Body of pancreas (tissue), 4 donors: ENCODE measurements at regions not wholly inside any gene's neighbourhood (a gene's known extent, or its start where the extent isn't known, plus 50 kb on each side); places are given as distances from the start of the nearest gene placed in this dataset.
A peak's percentile ranks its signal among the peaks of the same experiment; 100 is the strongest.
"Not testable (repeated sequence)": the region's sequence is repeated elsewhere in the genome, so short reads cannot be mapped to it uniquely, and the experiment has no call there.

Experiments
- ATAC-seq: fragments of 150-250 bp; one replicate; pipeline ENCODE4 v1.9.1; 2016
- DNase-seq, 4 donors: peaks; one replicate each; pipeline ENCODE4 v3.0.0-alpha.2; 2019
- H3K27ac ChIP-seq, 4 donors: fragments of 200-600 bp; sonication (generic); 1 replicate in 3 of 4; 2 replicates in 1 of 4; pipeline versions ENCODE4 v1.5.1 to v1.6.1; 2016 to 2019; ENCODE audit warnings: mild to moderate bottlenecking in 1 of 4, mixed read lengths in 1 of 4, moderate library complexity in 1 of 4
- H3K27me3 ChIP-seq, 2 donors: fragments of 200-600 bp; sonication (generic); one replicate each; pipeline ENCODE4 v1.6.0; 2016; ENCODE audit warnings: mild to moderate bottlenecking in 1 of 2
- H3K36me3 ChIP-seq, 2 donors: fragments of 200-600 bp; sonication (generic); replicated peaks in 1 of 2; 2 replicates each; pipeline ENCODE4 v1.5.1; 2016; ENCODE audit warnings: low read depth in 2 of 2; ENCODE audit not compliant: insufficient read depth in 1 of 2
- H3K4me1 ChIP-seq: fragments of 200-600 bp; sonication (generic); one replicate; pipeline ENCODE4 v1.6.0; 2016
- H3K4me3 ChIP-seq, 2 donors: fragments of 200-600 bp; sonication (generic); 1 replicate in 1 of 2; 2 replicates in 1 of 2; pipeline ENCODE4 v1.5.1; 2016 to 2019
- H3K9me3 ChIP-seq, 3 donors: fragments of 200-600 bp; sonication (generic); 1 replicate in 2 of 3; 2 replicates in 1 of 3; pipeline ENCODE4 v1.5.1; 2016
- POLR2A ChIP-seq, 3 donors: fragments of 450-650 bp; IDR thresholded peaks; one replicate each; pipeline ENCODE4 v1.6.1; 2016; ENCODE audit warnings: antibody characterized with exemption in 3 of 3, mild to moderate bottlenecking in 2 of 3
- WGBS, 2 donors: methylation state at CpG; one replicate each; pipeline ENCODE4 v1.1.5; 2017; 5-methylcytosine and 5-hydroxymethylcytosine counted together
- intact Hi-C: fragments of 100-400 bp; cut with DNase I; formaldehyde crosslinking; loops from one replicate; pipeline ENCODE4 v1.15.1; 2023
- TF ChIP-seq, protein P1 (sequence below), 7 experiments: fragments of 450-650 bp in 4 of 7; fragments of 200-600 bp in 3 of 7; sonication (generic) in 3 of 7; IDR thresholded peaks; one replicate each; pipeline ENCODE4 v1.5.1; 2016 to 2019; ENCODE audit warnings: antibody characterized with exemption in 7 of 7

DNA sequence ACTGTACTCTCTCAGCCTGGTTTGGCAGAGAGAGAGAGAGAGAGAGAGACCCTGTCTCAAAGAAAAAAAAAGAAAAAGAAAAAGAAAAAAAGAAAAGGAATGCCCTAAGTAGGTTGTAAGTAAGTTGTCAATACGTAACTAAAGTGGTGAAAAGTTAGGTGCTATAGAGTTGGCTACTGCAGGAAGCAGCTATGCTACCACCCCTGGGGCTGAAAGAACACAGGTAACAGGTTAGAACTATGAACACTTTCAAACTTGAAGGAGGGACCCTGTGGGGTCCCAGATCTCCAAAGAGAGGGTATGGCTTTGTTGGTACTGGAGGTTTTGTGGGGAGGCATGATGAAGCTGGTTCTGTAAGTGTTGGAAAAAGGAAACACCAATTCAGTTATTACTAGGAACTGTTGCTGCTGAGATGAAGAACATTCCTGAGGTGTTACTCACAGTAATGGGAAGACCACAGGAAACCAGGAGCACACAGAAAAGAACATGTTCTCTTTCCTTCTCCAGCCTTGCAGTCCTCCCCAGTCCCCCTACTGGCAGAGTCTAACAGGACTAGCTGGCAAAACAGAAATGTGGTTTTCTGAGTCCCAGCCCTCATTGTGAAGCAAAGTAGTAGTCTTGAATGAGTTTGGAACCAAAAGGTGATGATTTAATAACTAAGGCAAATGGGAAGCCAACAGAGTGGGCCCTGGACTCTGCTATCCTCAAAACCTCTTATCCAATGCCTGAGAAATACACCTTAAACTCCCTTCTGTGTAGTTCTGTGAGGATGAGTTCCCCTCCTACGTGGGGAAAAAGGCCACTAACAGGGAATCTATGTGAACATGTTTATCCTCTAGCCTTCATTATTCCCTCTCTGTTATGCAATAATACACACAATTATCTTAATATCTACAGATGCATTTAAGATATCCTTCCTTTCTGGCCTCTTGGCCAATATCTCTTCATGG is 427.0 kb upstream of the DDI1 start:
- Histone ChIP-seq H3K4me1 (no peaks in the 10 kb centered on the region), H3K27me3 (no peaks in the 10 kb centered on the region), H3K36me3 (no peaks in the 10 kb centered on the region), H3K4me3 (no peak overlapping the region), H3K27ac (no peak overlapping the region), H3K9me3 (no peaks in the 10 kb centered on the region)
- ATAC-seq = no peak
- DNase-seq = peak in 1 of 4 donors; percentile 2
- WGBS, 2 donors = 48% methylated on average over 2 of the region's 2 CpGs
- TF ChIP-seq, protein P1, sequence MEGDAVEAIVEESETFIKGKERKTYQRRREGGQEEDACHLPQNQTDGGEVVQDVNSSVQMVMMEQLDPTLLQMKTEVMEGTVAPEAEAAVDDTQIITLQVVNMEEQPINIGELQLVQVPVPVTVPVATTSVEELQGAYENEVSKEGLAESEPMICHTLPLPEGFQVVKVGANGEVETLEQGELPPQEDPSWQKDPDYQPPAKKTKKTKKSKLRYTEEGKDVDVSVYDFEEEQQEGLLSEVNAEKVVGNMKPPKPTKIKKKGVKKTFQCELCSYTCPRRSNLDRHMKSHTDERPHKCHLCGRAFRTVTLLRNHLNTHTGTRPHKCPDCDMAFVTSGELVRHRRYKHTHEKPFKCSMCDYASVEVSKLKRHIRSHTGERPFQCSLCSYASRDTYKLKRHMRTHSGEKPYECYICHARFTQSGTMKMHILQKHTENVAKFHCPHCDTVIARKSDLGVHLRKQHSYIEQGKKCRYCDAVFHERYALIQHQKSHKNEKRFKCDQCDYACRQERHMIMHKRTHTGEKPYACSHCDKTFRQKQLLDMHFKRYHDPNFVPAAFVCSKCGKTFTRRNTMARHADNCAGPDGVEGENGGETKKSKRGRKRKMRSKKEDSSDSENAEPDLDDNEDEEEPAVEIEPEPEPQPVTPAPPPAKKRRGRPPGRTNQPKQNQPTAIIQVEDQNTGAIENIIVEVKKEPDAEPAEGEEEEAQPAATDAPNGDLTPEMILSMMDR (IDR thresholded peaks at IDR 0.05) = no peak
- no peak for TF ChIP-seq POLR2A (IDR thresholded peaks at IDR 0.05)
- intact Hi-C loops = no loop called here

GRCh38 chr11:103610435-103610834 is 426.0 kb upstream of the DDI1 start:
- Histone ChIP-seq H3K27ac (no peak overlapping the region), H3K36me3 (no peaks in the 10 kb centered on the region), H3K4me3 (no peak overlapping the region), H3K4me1 (no peaks in the 10 kb centered on the region), H3K27me3 (no peaks in the 10 kb centered on the region), H3K9me3 (no peaks in the 10 kb centered on the region)
- intact Hi-C loops = no loop called here
- DNase-seq (no peak), ATAC-seq (no peak)
- no peak for TF ChIP-seq POLR2A (IDR thresholded peaks at IDR 0.05)
- TF ChIP-seq, protein P1 (IDR thresholded peaks at IDR 0.05) = no peak

DNA sequence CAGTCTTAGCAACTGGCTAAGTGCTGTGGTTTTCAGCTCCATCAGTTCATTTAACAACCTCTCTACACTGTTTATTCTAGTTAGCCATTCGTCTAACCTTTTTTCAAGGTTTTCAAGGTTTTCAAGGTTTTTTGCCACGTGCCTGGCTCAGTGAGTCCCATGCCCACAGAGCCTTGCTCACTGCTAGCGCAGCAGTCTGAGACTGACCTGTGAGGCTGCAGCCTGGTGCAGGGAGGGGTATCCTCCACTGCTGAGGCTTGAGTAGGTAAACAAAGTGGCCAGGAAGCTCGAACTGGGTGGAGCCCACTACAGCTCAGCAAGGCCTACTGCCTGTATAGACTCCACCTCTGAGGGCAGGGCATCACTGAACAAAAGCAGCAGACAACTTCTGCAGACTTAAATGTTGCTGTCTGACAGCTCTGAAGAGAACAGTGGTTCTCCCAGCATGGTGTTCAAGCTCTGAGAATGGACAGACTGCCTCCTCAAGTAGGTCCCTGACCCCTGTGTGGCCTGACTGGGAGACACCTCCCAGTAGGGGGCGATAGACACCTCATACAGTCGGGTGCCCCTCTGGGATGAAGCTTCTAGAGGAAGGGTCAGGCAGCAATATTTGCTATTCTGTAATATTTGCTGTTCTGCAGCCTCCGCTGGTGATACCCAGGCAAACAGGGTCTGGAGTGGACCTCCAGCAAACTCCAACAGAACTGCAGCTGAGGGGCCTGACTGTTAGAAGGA is 424.7 kb upstream of the DDI1 start:
- peak in 1 of 4 donors; percentile 13 for DNase-seq
- intact Hi-C loops = not testable (repeated sequence)
- WGBS, 2 donors = 61 to 63% methylated on average over 6 to 7 of the region's 7 CpGs

DNA sequence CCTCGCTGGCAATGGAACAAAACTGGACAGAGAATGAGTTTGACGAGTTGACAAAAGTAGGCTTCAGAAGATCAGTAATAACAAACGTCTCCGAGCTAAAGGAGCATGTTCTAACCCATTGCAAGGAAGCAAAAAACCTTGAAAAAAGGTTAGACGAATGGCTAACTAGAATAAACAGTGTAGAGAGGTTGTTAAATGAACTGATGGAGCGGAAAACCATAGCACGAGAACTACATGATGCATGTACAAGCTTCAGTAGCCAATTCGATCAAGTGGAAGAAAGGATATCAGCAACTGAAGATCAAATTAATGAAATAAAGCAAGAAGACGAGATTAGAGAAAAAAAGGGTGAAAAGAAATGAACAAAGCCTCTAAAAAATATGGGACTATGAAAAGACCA is 424.0 kb upstream of the DDI1 start:
- 85 to 87% methylated on average over 9 of the region's 9 CpGs for WGBS, 2 donors
- ATAC-seq, intact Hi-C loops, DNase-seq, H3K4me1 ChIP-seq, H3K4me3 ChIP-seq, H3K27me3 ChIP-seq, H3K36me3 ChIP-seq, H3K9me3 ChIP-seq, H3K27ac ChIP-seq: not testable (repeated sequence)

More for the DNA sequence above, 424.7 kb upstream of the DDI1 start:
- not testable (repeated sequence) for H3K36me3 ChIP-seq, ATAC-seq, H3K4me1 ChIP-seq, H3K27ac ChIP-seq, H3K27me3 ChIP-seq, H3K4me3 ChIP-seq, H3K9me3 ChIP-seq

DNA sequence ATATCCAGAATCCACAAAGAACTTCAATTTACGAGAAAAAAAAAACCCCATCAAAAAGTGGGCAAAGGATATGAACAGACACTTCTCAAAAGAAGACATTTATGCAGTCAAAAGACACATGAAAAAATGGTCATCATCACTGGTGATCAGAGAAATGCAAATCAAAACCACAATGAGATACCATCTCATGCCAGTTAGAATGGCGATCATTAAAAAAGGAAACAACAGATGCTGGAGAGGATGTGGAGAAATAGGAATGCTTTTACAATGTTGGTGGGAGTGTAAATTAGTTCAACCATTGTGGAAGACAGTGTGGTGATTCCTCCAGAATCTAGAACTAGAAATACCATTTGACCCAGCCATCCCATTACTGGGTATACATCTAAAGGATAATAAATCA is 419.9 kb upstream of the DDI1 start:
- WGBS, 2 donors = 71 to 95% methylated on average over 2 of the region's 2 CpGs
- H3K36me3 ChIP-seq, DNase-seq, H3K9me3 ChIP-seq, H3K27me3 ChIP-seq, H3K4me1 ChIP-seq, H3K4me3 ChIP-seq, H3K27ac ChIP-seq, intact Hi-C loops, ATAC-seq: not testable (repeated sequence)

DNA sequence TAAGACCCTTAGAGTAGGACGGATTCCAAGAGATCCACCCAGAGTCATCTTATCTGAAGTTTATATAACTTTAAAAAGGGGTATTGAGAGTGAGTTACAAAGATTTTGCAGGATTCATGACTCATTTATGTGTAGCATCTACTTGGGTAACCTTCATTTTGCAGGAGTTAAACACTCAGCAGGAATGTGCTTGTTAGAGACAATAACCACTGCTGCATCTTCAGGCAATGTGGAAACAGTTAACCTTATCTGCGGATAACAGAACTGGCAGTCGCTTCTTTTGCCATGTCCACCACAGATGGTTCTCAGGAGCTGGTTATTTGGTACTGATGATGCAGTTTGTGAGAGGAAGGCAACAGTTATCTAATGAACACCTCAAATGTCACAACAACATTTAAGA is 417.9 kb upstream of the DDI1 start:
- Histone ChIP-seq H3K4me1 (no peaks in the 10 kb centered on the region), H3K9me3 (no peaks in the 10 kb centered on the region), H3K27ac (no peak overlapping the region), H3K4me3 (no peak overlapping the region), H3K36me3 (no peaks in the 10 kb centered on the region), H3K27me3 (no peaks in the 10 kb centered on the region)
- intact Hi-C loops = no loop called here
- DNase-seq = no peak
- 69 to 71% methylated on average over 3 of the region's 3 CpGs for WGBS, 2 donors
- no peak for TF ChIP-seq POLR2A (IDR thresholded peaks at IDR 0.05)
- TF ChIP-seq, protein P1 (IDR thresholded peaks at IDR 0.05) = no peak
- ATAC-seq = no peak
